Transverse colon (tissue), 4 donors: ENCODE measurements at regions not wholly inside any gene's neighbourhood (a gene's known extent, or its start where the extent isn't known, plus 50 kb on each side); places are given as distances from the start of the nearest gene placed in this dataset.

Source experiments
- DNase-seq: peaks from one replicate; pipeline ENCODE4 v3.0.0-alpha.2; 2019
- H3K27ac ChIP-seq, 4 donors: fragments of 200-600 bp; sonication (generic); 2 replicates each; pipeline ENCODE4 v1.5.1; 2016 to 2018; ENCODE audit warnings: inconsistent platforms in 4 of 4
- H3K27me3 ChIP-seq: fragments of 200-600 bp; sonication (generic); 2 replicates; pipeline ENCODE4 v1.5.1; 2017; ENCODE audit warnings: inconsistent platforms
- H3K36me3 ChIP-seq, 4 donors: fragments of 200-600 bp; sonication (generic); 2 replicates each; pipeline ENCODE4 v1.5.1; 2017 to 2019; ENCODE audit warnings: inconsistent platforms in 4 of 4
- H3K4me1 ChIP-seq, 4 donors: fragments of 200-600 bp; sonication (generic); 2 replicates each; pipeline ENCODE4 v1.5.1; 2017 to 2020; ENCODE audit warnings: inconsistent platforms in 4 of 4
- H3K4me3 ChIP-seq, 4 donors: fragments of 200-600 bp; sonication (generic); 1 replicate in 1 of 4; 2 replicates in 3 of 4; pipeline versions ENCODE4 v1.5.1 to v1.6.1; 2017 to 2019; ENCODE audit warnings: inconsistent platforms in 4 of 4
- H3K9me3 ChIP-seq, 2 donors: fragments of 200-600 bp; sonication (generic); 2 replicates each; pipeline ENCODE4 v1.5.1; 2017 to 2019; ENCODE audit warnings: inconsistent platforms in 2 of 2
- EP300 ChIP-seq: sonication (generic); formaldehyde crosslinking; IDR thresholded peaks from one replicate; pipeline ENCODE4 v1.6.1; 2017; ENCODE audit warnings: antibody characterized with exemption, low read depth
- POLR2A ChIP-seq: fragments of 450-650 bp; IDR thresholded peaks from one replicate; pipeline ENCODE4 v1.6.1; 2016; ENCODE audit warnings: antibody characterized with exemption, mild to moderate bottlenecking, moderate library complexity
- POLR2AphosphoS5 ChIP-seq, 3 donors: sonication (generic); formaldehyde crosslinking; IDR thresholded peaks; one replicate each; pipeline ENCODE4 v1.6.1; 2016; ENCODE audit warnings: antibody characterized with exemption in 3 of 3
- WGBS, 2 donors: methylation state at CpG; one replicate each; pipeline ENCODE4 v1.1.5; 2018; ENCODE audit warnings: low coverage in 1 of 2; 5-methylcytosine and 5-hydroxymethylcytosine counted together
- in situ Hi-C, 4 donors: fragments of 200-750 bp; cut with MboI; loops; one replicate each; pipeline versions ENCODE4 v1.15.0 to v1.15.1; 2017; ENCODE audit warnings: low sequenced_read_pairs in 3 of 4, low pct_ligation_motif_present in 1 of 4, low pct_unique_long_range_greater_than_20kb in 1 of 4
- intact Hi-C: fragments of 100-400 bp; cut with DNase I; formaldehyde crosslinking; loops from one replicate; pipeline ENCODE4 v1.15.1; 2023; ENCODE audit warnings: low total_unique reads
- TF ChIP-seq, protein P1 (sequence below), 5 experiments: fragments of 200-600 bp in 3 of 5; fragments of 450-650 bp in 2 of 5; sonication (generic) in 3 of 5; IDR thresholded peaks; 1 replicate in 2 of 5; 2 replicates in 3 of 5; pipeline ENCODE4 v1.5.1; 2016 to 2017; ENCODE audit warnings: antibody characterized with exemption in 5 of 5, inconsistent platforms in 3 of 5, mild to moderate bottlenecking in 2 of 5, moderate library complexity in 1 of 5

DNA sequence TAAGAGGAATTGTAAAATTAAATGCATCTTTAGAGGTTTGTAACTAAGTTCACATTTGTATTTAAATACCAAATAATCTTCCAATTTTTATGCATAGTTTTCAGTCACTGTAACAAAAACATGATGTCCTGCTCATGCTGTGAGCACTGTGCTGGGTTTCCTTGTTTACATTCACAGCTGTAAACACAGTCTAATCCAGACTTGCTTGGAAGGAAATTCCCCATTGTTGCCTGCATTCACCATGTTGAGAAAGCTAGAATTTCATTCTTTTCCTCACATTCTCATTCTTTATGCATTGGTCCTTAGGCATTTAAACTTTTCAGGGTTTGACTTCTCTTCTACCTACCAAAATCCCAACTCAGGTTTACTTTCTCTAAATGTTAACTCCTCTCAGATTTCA, 242.0 kb upstream of the TBX18 start:
- Histone ChIP-seq H3K9me3 (no peaks in the 10 kb centered on the region), H3K36me3 (no peaks in the 10 kb centered on the region), H3K4me1 (no peaks in the 10 kb centered on the region), H3K27me3 (no peaks in the 10 kb centered on the region), H3K4me3 (no peak overlapping the region), H3K27ac (no peak overlapping the region)
- intact Hi-C loops: no loop called here
- DNase-seq: no peak
- in situ Hi-C loops: no loop called here
- TF ChIP-seq EP300: no peak
- TF ChIP-seq, protein P1, sequence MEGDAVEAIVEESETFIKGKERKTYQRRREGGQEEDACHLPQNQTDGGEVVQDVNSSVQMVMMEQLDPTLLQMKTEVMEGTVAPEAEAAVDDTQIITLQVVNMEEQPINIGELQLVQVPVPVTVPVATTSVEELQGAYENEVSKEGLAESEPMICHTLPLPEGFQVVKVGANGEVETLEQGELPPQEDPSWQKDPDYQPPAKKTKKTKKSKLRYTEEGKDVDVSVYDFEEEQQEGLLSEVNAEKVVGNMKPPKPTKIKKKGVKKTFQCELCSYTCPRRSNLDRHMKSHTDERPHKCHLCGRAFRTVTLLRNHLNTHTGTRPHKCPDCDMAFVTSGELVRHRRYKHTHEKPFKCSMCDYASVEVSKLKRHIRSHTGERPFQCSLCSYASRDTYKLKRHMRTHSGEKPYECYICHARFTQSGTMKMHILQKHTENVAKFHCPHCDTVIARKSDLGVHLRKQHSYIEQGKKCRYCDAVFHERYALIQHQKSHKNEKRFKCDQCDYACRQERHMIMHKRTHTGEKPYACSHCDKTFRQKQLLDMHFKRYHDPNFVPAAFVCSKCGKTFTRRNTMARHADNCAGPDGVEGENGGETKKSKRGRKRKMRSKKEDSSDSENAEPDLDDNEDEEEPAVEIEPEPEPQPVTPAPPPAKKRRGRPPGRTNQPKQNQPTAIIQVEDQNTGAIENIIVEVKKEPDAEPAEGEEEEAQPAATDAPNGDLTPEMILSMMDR (IDR thresholded peaks at IDR 0.05): no peak
- TF ChIP-seq POLR2AphosphoS5 (IDR thresholded peaks at IDR 0.05): no peak
- no peak for TF ChIP-seq POLR2A

DNA sequence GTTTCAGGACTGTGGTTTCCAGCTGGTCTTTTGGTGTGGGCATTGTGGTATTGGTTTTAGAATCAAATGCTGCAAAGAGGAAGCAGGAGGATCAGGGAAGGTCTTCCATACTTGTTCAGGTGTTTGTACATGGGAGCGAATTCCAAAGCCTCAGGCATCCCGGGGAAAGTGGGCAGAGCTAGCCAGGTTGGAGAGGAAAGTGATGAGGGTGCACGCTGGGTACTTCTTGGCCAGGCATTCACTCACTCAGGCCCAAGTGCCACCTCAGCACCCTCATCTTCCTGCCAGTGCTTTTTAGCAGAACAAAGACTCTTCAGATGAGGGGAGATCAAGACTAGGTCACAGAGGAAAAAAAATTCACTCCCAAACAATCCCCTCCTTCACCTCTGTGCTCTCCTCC, 241.1 kb upstream of the TBX18 start:
- H3K4me1 ChIP-seq: no peaks in the 10 kb centered on the region
- TF ChIP-seq, protein P1 (IDR thresholded peaks at IDR 0.05): no peak
- no peak for TF ChIP-seq EP300
- TF ChIP-seq POLR2A: no peak
- no peak for TF ChIP-seq POLR2AphosphoS5 (IDR thresholded peaks at IDR 0.05)
- intact Hi-C loops (no loop called here), in situ Hi-C loops (no loop called here)
- WGBS, 2 donors: 40 to 46% methylated on average over 1 to 3 of the region's 3 CpGs
- H3K9me3 ChIP-seq: no peaks in the 10 kb centered on the region
- H3K27ac ChIP-seq: no peak overlapping the region
- H3K36me3 ChIP-seq: no peaks in the 10 kb centered on the region
- H3K27me3 ChIP-seq: no peaks in the 10 kb centered on the region
- DNase-seq: no peak
- H3K4me3 ChIP-seq: no peak overlapping the region

DNA sequence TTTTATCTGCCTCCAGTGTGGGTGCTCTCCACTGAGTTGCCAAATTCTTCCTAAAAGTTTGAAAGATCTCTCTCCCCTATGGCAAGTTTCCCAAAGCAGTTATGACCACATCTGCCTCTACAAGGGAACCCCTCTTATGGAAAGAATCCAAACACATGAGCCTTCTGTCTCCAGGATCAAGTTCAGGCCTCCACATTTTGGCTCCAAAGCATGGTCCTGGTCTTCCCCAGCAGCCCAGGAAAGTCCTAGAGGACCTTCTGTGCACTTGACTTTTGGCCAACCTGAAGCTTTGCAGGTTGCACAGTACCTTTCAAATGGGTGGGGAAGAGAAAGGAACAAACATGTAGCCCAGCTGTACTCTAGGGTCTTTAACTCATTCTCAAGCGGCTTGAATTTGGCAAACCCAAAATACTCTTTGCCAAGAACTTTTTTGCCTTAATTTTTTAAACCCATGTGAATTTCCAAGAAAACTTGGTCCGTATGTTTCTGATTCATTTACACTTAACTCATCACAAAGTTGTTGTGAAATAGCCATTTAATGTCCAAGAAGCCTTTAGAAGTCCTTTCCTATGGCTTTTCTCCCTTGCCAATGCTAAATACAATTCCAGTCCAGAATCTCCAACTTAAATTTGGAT, 240.1 kb upstream of the TBX18 start:
- no peak for DNase-seq
- no peaks in the 10 kb centered on the region for H3K4me1 ChIP-seq
- WGBS, 2 donors: 36 to 59% methylated on average over 2 of the region's 2 CpGs
- H3K27ac ChIP-seq: no peak overlapping the region
- in situ Hi-C loops: no loop called here
- no peaks in the 10 kb centered on the region for H3K36me3 ChIP-seq
- H3K9me3 ChIP-seq: no peaks in the 10 kb centered on the region
- no peaks in the 10 kb centered on the region for H3K27me3 ChIP-seq
- TF ChIP-seq, protein P1 (IDR thresholded peaks at IDR 0.05): no peak
- TF ChIP-seq EP300: no peak
- TF ChIP-seq POLR2AphosphoS5 (IDR thresholded peaks at IDR 0.05): no peak
- TF ChIP-seq POLR2A: no peak
- intact Hi-C loops: no loop called here
- no peak overlapping the region for H3K4me3 ChIP-seq

- intact Hi-C loops: no loop called here
- WGBS, 2 donors: 65% methylated on average over 3 of the region's 3 CpGs; no CpG with 5 or more reads in 1 of the 2 donors
- Histone ChIP-seq H3K4me3 (no peak overlapping the region), H3K27ac (no peak overlapping the region), H3K36me3 (no peaks in the 10 kb centered on the region), H3K4me1 (no peaks in the 10 kb centered on the region), H3K9me3 (no peaks in the 10 kb centered on the region), H3K27me3 (no peaks in the 10 kb centered on the region)
- in situ Hi-C loops: no loop called here
- TF ChIP-seq, protein P1 (IDR thresholded peaks at IDR 0.05): no peak
- no peak for TF ChIP-seq POLR2AphosphoS5 (IDR thresholded peaks at IDR 0.05)
- TF ChIP-seq EP300: no peak
- no peak for TF ChIP-seq POLR2A
- no peak for DNase-seq
Observed at GRCh38 chr6:85002847-85003246, 238.4 kb upstream of the TBX18 start.
